Bronchial epithelial cell (primary cell): ENCODE measurements at regions not wholly inside any gene's neighbourhood (a gene's known extent, or its start where the extent isn't known, plus 50 kb on each side); places are given as distances from the start of the nearest gene placed in this dataset.

Experiments
- DNase-seq: peaks from one replicate; pipeline ENCODE4 v3.0.0-alpha.2; 2010; ENCODE audit warnings: low read depth
- FAIRE-seq: peaks from 2 replicates; lab custom pipeline; 2011; peaks lifted over from hg19 to GRCh38; lab: Jason Lieb, UNC
- H3K27me3 ChIP-seq: 2 replicates; pipeline ENCODE4 v1.5.1; 2011; ENCODE audit warnings: low read length; ENCODE audit not compliant: control insufficient read depth, insufficient read depth
- H3K36me3 ChIP-seq: 2 replicates; pipeline ENCODE4 v1.5.1; 2011; ENCODE audit warnings: low read length; ENCODE audit not compliant: control insufficient read depth, insufficient read depth
- H3K4me3 ChIP-seq: 2 replicates; pipeline ENCODE4 v1.5.1; 2011; ENCODE audit warnings: mild to moderate bottlenecking, low read depth, low read length, control low read depth
- TF ChIP-seq, protein P1 (sequence below): IDR thresholded peaks from 2 replicates; pipeline ENCODE4 v1.5.1; 2011; ENCODE audit warnings: mild to moderate bottlenecking, moderate library complexity, low read length, control low read depth, inconsistent platforms; ENCODE audit not compliant: insufficient read depth, severe bottlenecking

- no peaks in the 10 kb centered on the region for H3K36me3 ChIP-seq
- DNase-seq (no peak), FAIRE-seq (no peak)
- TF ChIP-seq, protein P1, sequence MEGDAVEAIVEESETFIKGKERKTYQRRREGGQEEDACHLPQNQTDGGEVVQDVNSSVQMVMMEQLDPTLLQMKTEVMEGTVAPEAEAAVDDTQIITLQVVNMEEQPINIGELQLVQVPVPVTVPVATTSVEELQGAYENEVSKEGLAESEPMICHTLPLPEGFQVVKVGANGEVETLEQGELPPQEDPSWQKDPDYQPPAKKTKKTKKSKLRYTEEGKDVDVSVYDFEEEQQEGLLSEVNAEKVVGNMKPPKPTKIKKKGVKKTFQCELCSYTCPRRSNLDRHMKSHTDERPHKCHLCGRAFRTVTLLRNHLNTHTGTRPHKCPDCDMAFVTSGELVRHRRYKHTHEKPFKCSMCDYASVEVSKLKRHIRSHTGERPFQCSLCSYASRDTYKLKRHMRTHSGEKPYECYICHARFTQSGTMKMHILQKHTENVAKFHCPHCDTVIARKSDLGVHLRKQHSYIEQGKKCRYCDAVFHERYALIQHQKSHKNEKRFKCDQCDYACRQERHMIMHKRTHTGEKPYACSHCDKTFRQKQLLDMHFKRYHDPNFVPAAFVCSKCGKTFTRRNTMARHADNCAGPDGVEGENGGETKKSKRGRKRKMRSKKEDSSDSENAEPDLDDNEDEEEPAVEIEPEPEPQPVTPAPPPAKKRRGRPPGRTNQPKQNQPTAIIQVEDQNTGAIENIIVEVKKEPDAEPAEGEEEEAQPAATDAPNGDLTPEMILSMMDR = no peak
- no peaks in the 10 kb centered on the region for H3K27me3 ChIP-seq
- H3K4me3 ChIP-seq = no peak overlapping the region
Observed at GRCh38 chr18:28760299-28760698, 583.4 kb upstream of the CDH2 start.

DNA sequence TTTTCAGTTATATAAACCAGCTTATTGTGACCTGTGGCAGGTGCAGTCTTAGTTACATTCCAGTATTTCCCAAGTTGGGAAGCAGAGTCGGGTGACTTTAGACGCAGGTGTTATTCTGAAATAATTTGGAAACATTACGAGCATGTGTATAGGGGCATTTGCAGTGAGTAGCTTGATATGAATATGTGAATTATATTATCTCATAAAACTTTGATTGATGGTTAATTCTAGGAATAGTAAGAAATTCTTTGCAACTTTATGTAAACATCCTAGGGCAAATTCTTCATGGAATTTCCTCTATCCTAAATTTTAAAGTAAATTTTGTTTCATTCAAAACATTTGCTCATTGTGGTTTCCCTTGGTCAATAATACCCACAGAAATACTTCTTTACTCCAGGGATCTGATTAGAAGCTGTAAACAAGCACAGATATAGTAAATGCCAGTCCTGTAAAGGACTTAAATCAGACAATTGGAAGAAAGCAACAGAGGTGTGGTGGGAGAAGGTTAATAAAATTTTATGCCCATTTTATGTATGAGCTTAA is 580.6 kb upstream of the CDH2 start:
- TF ChIP-seq, protein P1 = no peak
- DNase-seq (no peak), FAIRE-seq (no peak)
- no peak overlapping the region for H3K4me3 ChIP-seq
- no peaks in the 10 kb centered on the region for H3K36me3 ChIP-seq
- no peaks in the 10 kb centered on the region for H3K27me3 ChIP-seq

DNA sequence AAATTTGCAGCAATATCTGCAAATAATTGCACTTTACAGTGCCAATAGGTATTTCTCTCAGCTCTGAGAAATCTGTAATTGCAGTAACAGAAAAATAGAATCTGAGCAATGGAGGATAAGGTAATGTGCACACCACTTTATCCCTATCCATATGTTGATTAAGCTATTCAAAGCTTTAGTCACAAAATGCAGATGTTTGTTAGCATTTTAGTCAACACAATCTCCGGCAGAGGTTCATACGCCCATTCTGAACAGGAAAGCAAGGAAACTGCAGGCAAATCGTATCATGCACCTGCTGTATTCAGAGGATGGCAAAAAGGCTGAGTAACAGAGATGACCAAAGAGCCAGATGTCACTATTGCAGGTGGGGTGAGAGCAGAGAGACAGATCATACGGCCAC is 566.2 kb upstream of the CDH2 start:
- Histone ChIP-seq H3K36me3 (no peaks in the 10 kb centered on the region), H3K27me3 (no peaks in the 10 kb centered on the region), H3K4me3 (no peak overlapping the region)
- TF ChIP-seq, protein P1 = no peak
- no peak for FAIRE-seq
- DNase-seq = no peak

DNA sequence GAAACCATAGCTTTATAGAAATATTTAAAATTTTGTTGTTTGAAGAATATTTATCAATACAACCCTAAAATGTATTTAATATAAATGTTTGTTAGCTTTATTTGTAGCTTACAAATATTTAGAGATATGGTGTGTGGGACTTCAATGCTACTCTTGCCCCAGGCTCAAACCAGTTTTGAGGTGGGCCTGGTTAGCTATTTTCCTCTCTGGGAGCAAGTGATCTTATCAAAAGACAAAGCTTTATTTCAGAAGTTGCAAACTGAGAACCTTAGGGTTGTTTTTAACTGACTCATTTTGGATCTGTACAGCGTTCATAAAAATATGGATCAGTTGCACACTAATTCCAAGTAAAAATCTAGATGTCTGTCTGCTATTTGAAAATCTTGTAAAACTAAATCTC is 563.6 kb upstream of the CDH2 start:
- TF ChIP-seq, protein P1 = no peak
- no peak for FAIRE-seq
- Histone ChIP-seq H3K4me3 (no peak overlapping the region), H3K36me3 (no peaks in the 10 kb centered on the region), H3K27me3 (no peaks in the 10 kb centered on the region)
- no peak for DNase-seq

DNA sequence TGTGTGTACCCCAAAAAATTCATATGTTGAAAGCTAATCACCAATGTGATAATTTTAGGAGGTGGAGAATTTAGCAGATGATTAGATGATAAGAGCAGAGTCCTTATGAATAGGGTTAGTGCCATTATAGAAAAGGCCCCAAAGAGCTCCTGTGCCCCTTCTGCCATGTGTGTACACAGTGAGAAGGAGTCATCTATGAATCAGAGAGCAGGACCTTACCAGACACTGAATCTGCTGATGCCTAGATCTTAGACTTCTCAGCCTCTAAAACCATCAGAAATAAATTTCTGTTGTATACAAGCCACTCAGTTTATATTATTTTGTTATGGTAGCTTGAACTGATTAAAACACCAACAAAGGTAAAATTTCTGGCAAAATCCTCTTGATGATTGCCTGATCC is 560.0 kb upstream of the CDH2 start:
- Histone ChIP-seq H3K4me3 (no peak overlapping the region), H3K36me3 (no peaks in the 10 kb centered on the region), H3K27me3 (no peaks in the 10 kb centered on the region)
- no peak for FAIRE-seq
- TF ChIP-seq, protein P1 = no peak
- peak; percentile 73 for DNase-seq

GRCh38 chr18:28736223-28736622 is 559.3 kb upstream of the CDH2 start:
- Histone ChIP-seq H3K36me3 (no peaks in the 10 kb centered on the region), H3K4me3 (no peak overlapping the region), H3K27me3 (no peaks in the 10 kb centered on the region)
- DNase-seq = no peak
- no peak for FAIRE-seq
- TF ChIP-seq, protein P1 = no peak
